Smooth muscle cell (in vitro differentiated cells): ENCODE measurements at regions not wholly inside any gene's neighbourhood (a gene's known extent, or its start where the extent isn't known, plus 50 kb on each side); places are given as distances from the start of the nearest gene placed in this dataset.

Source experiments
- DNase-seq: peaks from one replicate; lab custom pipeline; 2025; ENCODE audit not compliant: unreplicated experiment; lab: John Stamatoyannopoulos, UW
- H2AFZ ChIP-seq: fragments of 200-600 bp; sonication (generic); 2 replicates; pipeline ENCODE4 v1.6.0; 2016; ENCODE audit warnings: antibody characterized with exemption, low read depth, mild to moderate bottlenecking
- H3F3A ChIP-seq: fragments of 200-600 bp; sonication (generic); 2 replicates; pipeline ENCODE4 v1.6.0; 2017; ENCODE audit warnings: antibody characterized with exemption, low read depth
- H3K27ac ChIP-seq: fragments of 200-600 bp; sonication (generic); 2 replicates; pipeline ENCODE4 v1.5.1; 2016; ENCODE audit warnings: low read depth, mild to moderate bottlenecking
- H3K27me3 ChIP-seq: fragments of 200-600 bp; sonication (generic); 2 replicates; pipeline ENCODE4 v1.6.1; 2016; ENCODE audit warnings: low read depth, mild to moderate bottlenecking
- H3K36me3 ChIP-seq: fragments of 200-600 bp; sonication (generic); 2 replicates; pipeline ENCODE4 v1.5.1; 2016; ENCODE audit warnings: low read depth
- H3K4me1 ChIP-seq: fragments of 200-600 bp; sonication (generic); 2 replicates; pipeline ENCODE4 v1.5.1; 2016; ENCODE audit warnings: low read depth
- H3K4me2 ChIP-seq: fragments of 200-600 bp; sonication (generic); 2 replicates; pipeline ENCODE4 v1.6.0; 2016; ENCODE audit warnings: mild to moderate bottlenecking
- H3K4me3 ChIP-seq: fragments of 200-600 bp; sonication (generic); 2 replicates; pipeline ENCODE4 v1.5.1; 2016; ENCODE audit warnings: mild to moderate bottlenecking
- H3K79me2 ChIP-seq: fragments of 200-600 bp; sonication (generic); 2 replicates; pipeline ENCODE4 v1.6.0; 2016; ENCODE audit warnings: low read depth, mild to moderate bottlenecking
- H3K9ac ChIP-seq: fragments of 200-600 bp; sonication (generic); 2 replicates; pipeline ENCODE4 v1.6.0; 2016; ENCODE audit warnings: low read depth
- H3K9me3 ChIP-seq: fragments of 200-600 bp; sonication (generic); replicated peaks from 2 replicates; pipeline ENCODE4 v1.5.1; 2016; ENCODE audit warnings: low read depth
- H4K20me1 ChIP-seq: fragments of 200-600 bp; sonication (generic); 2 replicates; pipeline ENCODE4 v1.6.0; 2016; ENCODE audit warnings: low read depth
- CTCF ChIP-seq: fragments of 200-600 bp; sonication (generic); IDR thresholded peaks from 2 replicates; pipeline ENCODE4 v1.5.1; 2017; ENCODE audit warnings: borderline replicate concordance, mild to moderate bottlenecking, antibody characterized with exemption; ENCODE audit not compliant: insufficient read depth, poor library complexity, severe bottlenecking
- WGBS: methylation state at CpG from one replicate; pipeline ENCODE4 v1.1.7; 2016; ENCODE audit warnings: low lambda C conversion rate; 5-methylcytosine and 5-hydroxymethylcytosine counted together

GRCh38 chr5:57836921-57837320, 354.3 kb upstream of the ACTBL2 start:
- no peak for TF ChIP-seq CTCF
- H3F3A ChIP-seq = no peaks in the 10 kb centered on the region
- H3K27ac ChIP-seq = peak overlapping the region; percentile 91
- H3K4me2 ChIP-seq = no peak overlapping the region
- DNase-seq = no peak
- H3K4me1 ChIP-seq = peaks cover 16% of the 10 kb centered on the region
- no peak overlapping the region for H3K4me3 ChIP-seq
- no peak overlapping the region for H3K9ac ChIP-seq
- WGBS = 95% methylated on average over 2 of the region's 2 CpGs
- H2AFZ ChIP-seq = no peak overlapping the region
- no peaks in the 10 kb centered on the region for H3K9me3 ChIP-seq
- no peaks in the 10 kb centered on the region for H3K79me2 ChIP-seq
- no peaks in the 10 kb centered on the region for H3K27me3 ChIP-seq
- H3K36me3 ChIP-seq = no peaks in the 10 kb centered on the region
- H4K20me1 ChIP-seq = no peaks in the 10 kb centered on the region

- no peaks in the 10 kb centered on the region for H3F3A ChIP-seq
- no peaks in the 10 kb centered on the region for H3K36me3 ChIP-seq
- no peaks in the 10 kb centered on the region for H3K9me3 ChIP-seq
- no peak overlapping the region for H2AFZ ChIP-seq
- H3K9ac ChIP-seq = no peak overlapping the region
- peaks cover 10% of the 10 kb centered on the region for H3K4me1 ChIP-seq
- H3K27ac ChIP-seq = peak overlapping the region; percentile 91
- no peak overlapping the region for H3K4me3 ChIP-seq
- H3K79me2 ChIP-seq = no peaks in the 10 kb centered on the region
- H4K20me1 ChIP-seq = no peaks in the 10 kb centered on the region
- WGBS = 89% methylated on average over 2 of the region's 2 CpGs
- no peak for TF ChIP-seq CTCF
- DNase-seq = no peak
- H3K4me2 ChIP-seq = no peak overlapping the region
- H3K27me3 ChIP-seq = no peaks in the 10 kb centered on the region
These were observed 353.7 kb upstream of the ACTBL2 start for GRCh38 chr5:57836331-57836730.

- Histone ChIP-seq H3K27me3 (no peaks in the 10 kb centered on the region), H3K9me3 (no peaks in the 10 kb centered on the region), H3F3A (no peaks in the 10 kb centered on the region), H3K4me1 (peaks cover 8% of the 10 kb centered on the region), H4K20me1 (no peaks in the 10 kb centered on the region), H3K79me2 (no peaks in the 10 kb centered on the region), H2AFZ (peak overlapping the region; percentile 28), H3K4me2 (peak overlapping the region; percentile 16), H3K36me3 (no peaks in the 10 kb centered on the region), H3K4me3 (no peak overlapping the region), H3K9ac (peak overlapping the region; percentile 64), H3K27ac (peak overlapping the region; percentile 91)
- TF ChIP-seq CTCF = no peak
- WGBS = 62% methylated on average over 6 of the region's 6 CpGs
- DNase-seq = no peak
These were observed 352.4 kb upstream of the ACTBL2 start for GRCh38 chr5:57834829-57835608.

DNA sequence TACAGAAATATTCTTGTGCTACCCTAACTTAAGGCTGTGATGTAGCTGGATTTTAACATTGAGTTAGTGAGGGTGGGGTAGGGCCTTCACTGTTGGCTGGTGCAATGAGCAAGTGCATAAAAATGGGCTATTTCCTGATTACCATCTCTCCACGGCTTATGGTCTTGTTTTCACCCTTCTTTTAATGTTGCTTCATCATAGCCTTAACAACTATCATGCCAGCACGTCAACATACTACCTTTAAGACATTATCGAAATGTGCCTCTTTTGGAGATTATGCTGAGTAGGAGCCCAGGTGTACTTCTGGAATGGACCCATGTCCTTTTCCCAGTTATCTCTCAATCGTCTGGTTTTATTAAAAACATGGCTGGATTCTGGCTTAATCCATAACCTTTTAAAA, 350.9 kb upstream of the ACTBL2 start:
- Histone ChIP-seq H3K4me3 (no peak overlapping the region), H3K4me1 (peaks cover 8% of the 10 kb centered on the region), H3K4me2 (no peak overlapping the region), H3F3A (no peaks in the 10 kb centered on the region), H3K27ac (peak overlapping the region; percentile 91), H4K20me1 (no peaks in the 10 kb centered on the region), H3K36me3 (no peaks in the 10 kb centered on the region), H3K9ac (no peak overlapping the region), H2AFZ (no peak overlapping the region), H3K79me2 (no peaks in the 10 kb centered on the region), H3K27me3 (no peaks in the 10 kb centered on the region), H3K9me3 (no peaks in the 10 kb centered on the region)
- no peak for TF ChIP-seq CTCF
- 88% methylated on average over 4 of the region's 4 CpGs for WGBS
- DNase-seq = no peak
